GM20000 (cell line): ENCODE measurements at regions not wholly inside any gene's neighbourhood (a gene's known extent, or its start where the extent isn't known, plus 50 kb on each side); places are given as distances from the start of the nearest gene placed in this dataset.

Experiments used
- DNase-seq: peaks from one replicate; pipeline ENCODE4 v3.0.0; 2012; ENCODE audit warnings: low spot score
- TF ChIP-seq, protein P1 (sequence below): IDR thresholded peaks from 2 replicates; pipeline ENCODE4 v1.5.1; 2012; ENCODE audit warnings: mild to moderate bottlenecking, control low read depth; ENCODE audit errors: extremely low read depth, missing control alignments

DNA sequence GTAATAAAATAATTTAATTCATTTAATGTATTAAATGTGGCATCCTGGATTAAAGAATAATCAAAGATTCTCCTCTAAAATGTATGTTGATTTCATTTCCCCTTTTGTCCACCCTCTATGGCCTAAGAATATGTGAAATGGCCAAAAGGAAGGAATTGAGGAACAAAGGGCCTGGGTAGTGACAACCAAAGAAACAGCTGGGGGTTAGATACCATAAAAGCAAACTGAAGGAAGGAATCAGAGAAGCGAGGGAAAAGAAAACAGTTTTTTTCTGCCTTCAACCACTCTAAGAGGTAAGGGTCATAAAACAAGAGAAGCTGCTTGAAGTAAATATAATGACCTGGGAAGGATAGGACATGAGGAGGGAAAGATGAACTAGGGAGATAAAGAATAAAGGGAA, 139.3 kb downstream of the FAM76B start:
- no peak for DNase-seq
- TF ChIP-seq, protein P1, sequence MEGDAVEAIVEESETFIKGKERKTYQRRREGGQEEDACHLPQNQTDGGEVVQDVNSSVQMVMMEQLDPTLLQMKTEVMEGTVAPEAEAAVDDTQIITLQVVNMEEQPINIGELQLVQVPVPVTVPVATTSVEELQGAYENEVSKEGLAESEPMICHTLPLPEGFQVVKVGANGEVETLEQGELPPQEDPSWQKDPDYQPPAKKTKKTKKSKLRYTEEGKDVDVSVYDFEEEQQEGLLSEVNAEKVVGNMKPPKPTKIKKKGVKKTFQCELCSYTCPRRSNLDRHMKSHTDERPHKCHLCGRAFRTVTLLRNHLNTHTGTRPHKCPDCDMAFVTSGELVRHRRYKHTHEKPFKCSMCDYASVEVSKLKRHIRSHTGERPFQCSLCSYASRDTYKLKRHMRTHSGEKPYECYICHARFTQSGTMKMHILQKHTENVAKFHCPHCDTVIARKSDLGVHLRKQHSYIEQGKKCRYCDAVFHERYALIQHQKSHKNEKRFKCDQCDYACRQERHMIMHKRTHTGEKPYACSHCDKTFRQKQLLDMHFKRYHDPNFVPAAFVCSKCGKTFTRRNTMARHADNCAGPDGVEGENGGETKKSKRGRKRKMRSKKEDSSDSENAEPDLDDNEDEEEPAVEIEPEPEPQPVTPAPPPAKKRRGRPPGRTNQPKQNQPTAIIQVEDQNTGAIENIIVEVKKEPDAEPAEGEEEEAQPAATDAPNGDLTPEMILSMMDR, result no peak

DNA sequence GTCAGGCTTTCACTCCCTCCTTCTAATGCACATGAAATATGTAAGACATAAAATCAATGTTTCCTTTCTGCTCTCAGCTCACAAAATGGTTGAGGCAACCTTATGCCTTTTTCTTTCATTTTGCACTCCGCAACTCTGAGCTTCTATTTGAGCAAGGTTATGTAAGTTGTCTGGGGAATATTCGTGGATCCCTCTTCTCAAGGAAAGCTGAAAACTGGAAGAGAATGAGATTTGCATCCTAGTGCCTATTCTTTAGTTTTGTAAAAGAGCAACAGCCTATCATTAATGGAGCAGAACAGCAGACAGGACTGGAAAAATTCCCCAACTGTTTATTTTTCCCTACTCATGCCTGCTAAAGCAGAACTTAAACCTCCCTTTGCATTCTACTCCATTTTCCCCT, 141.7 kb downstream of the FAM76B start:
- TF ChIP-seq, protein P1, result no peak

DNA sequence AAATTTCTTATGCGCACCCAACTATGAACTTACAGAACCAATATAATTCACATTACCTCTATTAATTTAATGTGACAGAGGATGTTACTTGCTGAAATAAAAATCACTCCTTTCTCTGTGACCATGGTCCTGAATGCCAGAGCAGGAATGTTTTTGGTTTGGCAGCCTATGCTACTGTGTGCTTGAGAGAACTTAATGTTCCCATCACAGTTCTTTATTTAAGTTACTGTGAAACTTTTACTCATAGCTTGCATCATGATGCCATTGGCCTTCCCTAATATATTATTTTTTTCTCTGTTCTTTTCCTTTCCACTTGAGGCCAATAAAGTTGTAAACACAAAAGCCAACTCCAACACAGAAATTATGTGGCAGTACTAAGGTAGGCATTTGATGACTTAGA, 142.2 kb downstream of the FAM76B start:
- TF ChIP-seq, protein P1, result no peak
- DNase-seq, result no peak

More for the DNA sequence above, 141.7 kb downstream of the FAM76B start:
- DNase-seq, result no peak

DNA sequence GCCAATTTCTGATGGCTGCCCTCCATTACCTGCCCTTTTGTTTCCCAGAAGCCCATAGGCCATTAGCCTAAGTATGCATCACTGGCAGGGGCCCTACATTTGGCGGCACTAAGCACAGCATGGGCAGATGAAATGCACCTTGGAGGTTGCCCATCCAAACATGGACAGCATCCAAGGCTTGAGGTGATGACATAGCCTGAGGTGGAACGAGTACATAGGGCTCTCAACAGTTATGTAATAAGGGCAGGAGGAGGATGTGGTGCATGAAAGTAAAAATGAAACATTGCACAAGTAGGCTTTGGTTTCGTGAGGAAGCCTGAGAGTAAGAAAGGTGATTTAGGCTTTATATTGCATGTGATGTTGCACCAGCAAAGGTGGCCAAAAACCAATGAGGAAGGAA, 148.1 kb downstream of the FAM76B start:
- TF ChIP-seq, protein P1, result no peak
- DNase-seq, result peak; percentile 48

DNA sequence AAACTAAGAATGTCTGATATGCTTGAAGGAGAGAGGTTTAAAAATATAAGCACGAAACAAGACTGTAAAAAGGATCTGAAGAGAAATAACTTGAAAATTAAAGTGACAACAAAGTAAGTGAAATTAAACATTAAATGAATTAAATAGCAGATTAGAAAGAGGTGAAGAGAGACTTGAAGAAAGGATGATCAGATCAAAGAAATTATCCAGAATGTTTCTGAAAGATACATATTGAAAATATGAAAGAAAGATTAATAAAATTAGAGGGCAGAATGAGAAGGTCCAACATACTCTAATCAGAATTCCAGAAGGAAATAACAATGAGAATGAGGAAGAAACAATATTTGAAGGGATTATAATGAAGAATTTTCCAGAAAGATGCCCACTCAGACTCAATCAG, 151.1 kb downstream of the FAM76B start:
- TF ChIP-seq, protein P1, result no peak
- no peak for DNase-seq

DNA sequence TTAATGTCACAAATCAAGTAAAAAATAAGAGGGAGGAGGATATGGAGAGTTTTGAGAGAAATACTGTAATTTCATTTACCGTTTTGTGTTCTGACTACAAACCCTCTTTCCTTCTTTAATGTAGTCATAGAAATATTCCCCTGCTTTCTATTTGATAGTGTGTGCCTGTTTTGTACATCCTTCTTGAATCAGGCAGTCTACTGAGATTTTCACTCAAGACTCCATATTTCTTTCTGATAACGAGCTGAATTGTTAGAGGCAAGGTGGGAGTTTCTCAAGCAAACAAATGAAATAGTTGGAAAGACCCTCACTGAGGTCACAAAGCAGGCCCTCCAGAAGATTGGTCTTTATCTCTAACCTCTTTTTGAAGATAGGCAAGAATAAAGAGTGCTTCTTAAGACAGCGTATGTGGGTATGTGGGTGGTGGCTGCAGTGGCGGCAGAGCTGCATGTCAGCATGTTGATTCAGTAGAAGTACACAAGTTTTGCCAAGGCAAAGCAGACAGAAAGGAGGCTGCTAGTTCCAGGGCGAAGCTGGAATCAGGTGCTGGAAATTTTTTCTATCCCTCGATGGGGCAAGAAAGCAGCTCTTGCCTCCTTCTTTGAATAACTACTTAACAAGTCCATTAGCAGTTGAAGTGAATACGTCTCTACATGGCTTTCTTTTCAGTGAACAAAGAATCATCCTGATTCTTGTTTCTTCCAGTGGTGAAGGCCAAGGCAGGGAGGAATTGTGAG, 164.2 kb downstream of the FAM76B start:
- TF ChIP-seq, protein P1, result no peak
- no peak for DNase-seq

DNA sequence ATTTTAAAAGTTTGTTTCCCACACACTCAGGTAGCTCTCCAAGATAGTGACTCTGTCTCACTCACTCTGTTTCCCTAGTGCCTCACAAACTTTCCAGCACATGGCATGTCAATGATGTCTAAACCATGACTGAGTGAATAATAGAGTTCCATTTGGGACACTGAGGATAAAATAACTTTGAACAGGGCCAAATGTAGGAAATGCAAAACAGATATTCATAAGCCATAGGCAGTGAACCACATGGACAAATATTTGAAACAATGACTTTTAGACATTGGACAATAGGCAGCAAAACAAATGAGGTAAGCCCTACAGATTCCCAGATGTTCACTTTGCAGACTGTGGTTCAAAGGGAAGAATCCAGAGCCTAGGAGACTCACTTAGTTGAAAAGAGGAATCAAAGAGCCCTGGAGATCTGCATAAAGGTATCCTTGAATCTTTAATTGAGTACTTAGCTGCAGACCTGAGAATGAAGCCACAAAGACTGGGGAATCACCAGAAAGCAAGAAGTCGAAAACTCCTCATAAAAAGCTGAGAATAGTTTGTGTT, 173.3 kb downstream of the FAM76B start:
- TF ChIP-seq, protein P1, result no peak
- DNase-seq, result no peak
